LNCaP clone FGC (cell line): ENCODE measurements at regions not wholly inside any gene's neighbourhood (a gene's known extent, or its start where the extent isn't known, plus 50 kb on each side); places are given as distances from the start of the nearest gene placed in this dataset.

Source experiments
- DNase-seq: peaks from one replicate; pipeline ENCODE4 v3.0.0-alpha.2; 2011; ENCODE audit warnings: low read depth
- H3K4me3 ChIP-seq: 2 replicates; pipeline ENCODE4 v1.5.1; 2011; ENCODE audit warnings: mild to moderate bottlenecking, low read depth, low read length, control low read depth
- CTCF ChIP-seq: IDR thresholded peaks from 2 replicates; pipeline ENCODE4 v1.5.1; 2012; ENCODE audit warnings: mild to moderate bottlenecking; ENCODE audit not compliant: control insufficient read depth, insufficient read depth; ENCODE audit errors: extremely low read depth

- H3K4me3 ChIP-seq = no peak overlapping the region
- DNase-seq = no peak
- TF ChIP-seq CTCF = no peak
Measured at GRCh38 chr12:84807249-84807648, 105.3 kb downstream of the SLC6A15 start.

- no peak overlapping the region for H3K4me3 ChIP-seq
- no peak for DNase-seq
- TF ChIP-seq CTCF = no peak
Measured at GRCh38 chr12:84805474-84805858, 107.1 kb downstream of the SLC6A15 start.

- no peak for TF ChIP-seq CTCF
- H3K4me3 ChIP-seq = no peak overlapping the region
- DNase-seq = no peak
Measured at GRCh38 chr12:84804691-84805473, 107.7 kb downstream of the SLC6A15 start.

- DNase-seq = no peak
- no peak for TF ChIP-seq CTCF
- H3K4me3 ChIP-seq = no peak overlapping the region
Measured at GRCh38 chr12:84803661-84804060, 108.9 kb downstream of the SLC6A15 start.

- H3K4me3 ChIP-seq = no peak overlapping the region
- TF ChIP-seq CTCF = no peak
- DNase-seq = no peak
Measured at GRCh38 chr12:84802161-84802560, 110.4 kb downstream of the SLC6A15 start.

GRCh38 chr12:84793558-84794367 lies 118.8 kb downstream of the SLC6A15 start:
- no peak for TF ChIP-seq CTCF
- no peak for DNase-seq

More at GRCh38 chr12:84793558-84794367, 118.8 kb downstream of the SLC6A15 start:
- no peak overlapping the region for H3K4me3 ChIP-seq
